A549 (cell line): ENCODE measurements at regions not wholly inside any gene's neighbourhood (a gene's known extent, or its start where the extent isn't known, plus 50 kb on each side); places are given as distances from the start of the nearest gene placed in this dataset.

Experiments used
- ATAC-seq, 2 experiments: fragments of 200-7000 bp in 1 of 2; fragments of >200 bp in 1 of 2; cut with Nextera tagmentation in 1 of 2; cut with Tn5 transposase in 1 of 2; 3 replicates each; pipeline versions ENCODE4 v1.8.0 to v1.9.1; 2018 to 2020; ENCODE audit warnings: mild to moderate bottlenecking in 1 of 2, moderate library complexity in 1 of 2
- CTCF ChIA-PET: fragments of 300-600 bp; sonication (Branson Sonifier 250); formaldehyde crosslinking; extraction: SDS; loops from one replicate; lab custom pipeline; 2021; ENCODE audit warnings: antibody characterized with exemption, inconsistent platforms; lab: Yijun Ruan, JAX
- POLR2A ChIA-PET: fragments of 350-600 bp; formaldehyde crosslinking; extraction: SDS; loops from one replicate; lab custom pipeline; 2021; ENCODE audit warnings: antibody characterized with exemption, inconsistent platforms; lab: Yijun Ruan, JAX
- DNase-seq, 2 experiments: peaks; one replicate each; pipeline versions ENCODE4 v3.0.0 to v3.0.0-alpha.2; 2011 to 2016; ENCODE audit warnings: low read depth in 1 of 2, low spot score in 1 of 2
- FAIRE-seq: peaks from 2 replicates; lab custom pipeline; 2011; peaks lifted over from hg19 to GRCh38; lab: Jason Lieb, UNC
- H3K27ac ChIP-seq, 2 experiments: fragments of >200 bp; sonication (Bioruptor Twin); formaldehyde crosslinking; 3 replicates each; pipeline ENCODE4 v1.5.1; 2016 to 2017
- H3K4me1 ChIP-seq: fragments of >200 bp; sonication (Bioruptor Twin); formaldehyde crosslinking; 3 replicates; pipeline ENCODE4 v1.6.1; 2016
- H3K4me2 ChIP-seq: fragments of >200 bp; sonication (Bioruptor Twin); formaldehyde crosslinking; 3 replicates; pipeline ENCODE4 v1.6.1; 2016
- H3K4me3 ChIP-seq: fragments of >200 bp; sonication (Bioruptor Twin); formaldehyde crosslinking; 3 replicates; pipeline ENCODE4 v1.5.1; 2016
- H3K9me3 ChIP-seq: fragments of >200 bp; sonication (Bioruptor Twin); formaldehyde crosslinking; 3 replicates; pipeline ENCODE4 v1.6.1; 2016
- CBX8 ChIP-seq: fragments of 200-600 bp; sonication (generic); IDR thresholded peaks from 2 replicates; pipeline ENCODE4 v1.6.1; 2016
- EHF ChIP-seq: fragments of 250-450 bp; sonication (Bioruptor Pico); IDR thresholded peaks from 2 replicates; pipeline ENCODE4 v1.5.0; 2020; ENCODE audit warnings: mild to moderate bottlenecking
- ELK1 ChIP-seq: fragments of 150-350 bp; IDR thresholded peaks from 2 replicates; pipeline ENCODE4 v1.6.1; 2014; ENCODE audit warnings: low read depth, mild to moderate bottlenecking, low read length
- FOSB ChIP-seq: fragments of 250-450 bp; sonication (Bioruptor Pico); IDR thresholded peaks from 2 replicates; pipeline ENCODE4 v1.5.0; 2020; ENCODE audit warnings: mild to moderate bottlenecking, moderate library complexity
- GATA3 ChIP-seq: IDR thresholded peaks from 2 replicates; pipeline ENCODE4 v1.6.1; 2012; ENCODE audit warnings: borderline replicate concordance
- HEYL ChIP-seq: fragments of 250-450 bp; sonication (Bioruptor Pico); IDR thresholded peaks from 2 replicates; pipeline ENCODE4 v1.8.0; 2021; ENCODE audit warnings: mild to moderate bottlenecking, moderate library complexity
- HOXB13 ChIP-seq: fragments of 250-450 bp; sonication (Bioruptor Pico); IDR thresholded peaks from 2 replicates; pipeline ENCODE4 v1.5.0; 2020; ENCODE audit warnings: low read depth, mild to moderate bottlenecking, moderate library complexity
- JUNB ChIP-seq: fragments of >200 bp; sonication (Bioruptor Twin); formaldehyde crosslinking; IDR thresholded peaks from 2 replicates; pipeline ENCODE4 v1.6.1; 2016
- KDM5A ChIP-seq: fragments of 200-600 bp; sonication (generic); IDR thresholded peaks from 2 replicates; pipeline ENCODE4 v1.6.1; 2016; ENCODE audit warnings: antibody characterized with exemption, mild to moderate bottlenecking
- MAFK ChIP-seq: fragments of 450-650 bp; IDR thresholded peaks from 2 replicates; pipeline ENCODE4 v1.6.1; 2014; ENCODE audit not compliant: partially characterized antibody
- MAZ ChIP-seq: fragments of 150-350 bp; IDR thresholded peaks from 2 replicates; pipeline ENCODE4 v1.6.1; 2014; ENCODE audit warnings: antibody characterized with exemption, low read depth, low read length, borderline replicate concordance
- NR3C1 ChIP-seq: fragments of >200 bp; sonication (Bioruptor Twin); formaldehyde crosslinking; IDR thresholded peaks from 3 replicates; pipeline ENCODE4 v1.6.1; 2017
- PBX3 ChIP-seq: IDR thresholded peaks from 2 replicates; pipeline ENCODE4 v1.6.1; 2012
- PHF8 ChIP-seq: fragments of 200-600 bp; sonication (generic); IDR thresholded peaks from 2 replicates; pipeline ENCODE4 v1.6.1; 2016; ENCODE audit warnings: low read depth, mild to moderate bottlenecking, antibody characterized with exemption, moderate library complexity, borderline replicate concordance
- POLR2A ChIP-seq: IDR thresholded peaks from 2 replicates; pipeline ENCODE4 v1.6.1; 2012; ENCODE audit warnings: mild to moderate bottlenecking, low read length
- ZFP36 ChIP-seq: fragments of 450-650 bp; IDR thresholded peaks from 2 replicates; pipeline ENCODE4 v1.6.1; 2014; ENCODE audit warnings: borderline replicate concordance; ENCODE audit not compliant: partially characterized antibody
- WGBS: methylation state at CpG from one replicate; pipeline ENCODE4 v1.1.6; 2017; ENCODE audit errors: missing lambda C conversion rate; 5-methylcytosine and 5-hydroxymethylcytosine counted together

- 4% methylated on average over 2 of the region's 2 CpGs for WGBS
- CTCF ChIA-PET = no interaction called here
- Histone ChIP-seq H3K9me3 (no peaks in the 10 kb centered on the region), H3K27ac (no peak overlapping the region), H3K4me2 (no peak overlapping the region), H3K4me1 (no peaks in the 10 kb centered on the region), H3K4me3 (no peak overlapping the region)
- POLR2A ChIA-PET = no interaction called here
- TF ChIP-seq PHF8 (no peak), HOXB13 (CRISPR knock-in tag) (no peak), MAZ (no peak), KDM5A (no peak)
- FAIRE-seq (no peak), ATAC-seq (no peak), DNase-seq (no peak)
These were observed 848.5 kb upstream of the WWC1 start for GRCh38 chr5:167442922-167443321.

GRCh38 chr5:167447466-167448375 is 843.7 kb upstream of the WWC1 start:
- Histone ChIP-seq H3K27ac (no peak overlapping the region), H3K4me3 (no peak overlapping the region), H3K9me3 (no peaks in the 10 kb centered on the region), H3K4me1 (no peaks in the 10 kb centered on the region), H3K4me2 (no peak overlapping the region)
- POLR2A ChIA-PET = no interaction called here
- CTCF ChIA-PET = no interaction called here
- WGBS = 5% methylated on average over 8 of the region's 8 CpGs
- DNase-seq = no peak
- no peak for TF ChIP-seq HEYL (CRISPR knock-in tag)
- FAIRE-seq = no peak
- ATAC-seq = no peak

- no peaks in the 10 kb centered on the region for H3K4me1 ChIP-seq
- no peak overlapping the region for H3K4me3 ChIP-seq
- H3K27ac ChIP-seq = no peak overlapping the region
- ChIA-PET POLR2A (no interaction called here), CTCF (no interaction called here)
- no peak for FAIRE-seq
- ATAC-seq = no peak
- H3K9me3 ChIP-seq = no peaks in the 10 kb centered on the region
- TF ChIP-seq MAFK (peak; percentile 64), CBX8 (no peak)
- no peak for DNase-seq
- WGBS = 2% methylated on average over 7 of the region's 7 CpGs
- no peak overlapping the region for H3K4me2 ChIP-seq
These were observed 843.1 kb upstream of the WWC1 start for GRCh38 chr5:167448376-167448775.

- FAIRE-seq = no peak
- Histone ChIP-seq H3K4me3 (no peak overlapping the region), H3K4me1 (no peaks in the 10 kb centered on the region), H3K27ac (no peak overlapping the region), H3K9me3 (no peaks in the 10 kb centered on the region), H3K4me2 (no peak overlapping the region)
- ATAC-seq = no peak
- no peak for DNase-seq
- ChIA-PET POLR2A (no interaction called here), CTCF (no interaction called here)
- 6% methylated on average over 7 of the region's 7 CpGs for WGBS
- TF ChIP-seq POLR2A (no peak), EHF (CRISPR knock-in tag) (no peak), CBX8 (no peak), GATA3 (no peak), NR3C1 (no peak), ZFP36 (no peak)
These were observed 840.4 kb upstream of the WWC1 start for GRCh38 chr5:167451076-167451475.

- no peak overlapping the region for H3K27ac ChIP-seq
- no peak overlapping the region for H3K4me2 ChIP-seq
- FAIRE-seq = no peak
- POLR2A ChIA-PET = no interaction called here
- H3K4me1 ChIP-seq = no peaks in the 10 kb centered on the region
- no peak for TF ChIP-seq FOSB (CRISPR knock-in tag)
- no peak for TF ChIP-seq JUNB
- TF ChIP-seq NR3C1 = no peak
- TF ChIP-seq CBX8 = no peak
- TF ChIP-seq ELK1 = no peak
- TF ChIP-seq ZFP36 = no peak
- TF ChIP-seq PBX3 = no peak
- WGBS = 42% methylated on average over 4 of the region's 4 CpGs
- DNase-seq = no peak
- no peak overlapping the region for H3K4me3 ChIP-seq
- CTCF ChIA-PET = no interaction called here
- no peaks in the 10 kb centered on the region for H3K9me3 ChIP-seq
- ATAC-seq = no peak
These were observed 839.3 kb upstream of the WWC1 start for GRCh38 chr5:167452136-167452535.
